ENCODE measurements at regions not wholly inside any gene's neighbourhood (a gene's known extent, or its start where the extent isn't known, plus 50 kb on each side); places are given as distances from the start of the nearest gene placed in this dataset.

GRCh38 chr6:904994-905393 is 212.1 kb upstream of the EXOC2 start:
- TF ChIP-seq HMGA2 (CRISPR knock-in tag; IDR thresholded peaks at IDR 0.05) (no peak), SP1 (CRISPR knock-in tag; conservative IDR thresholded peaks at IDR 0.05) (no peak), ZNF532 (CRISPR knock-in tag; IDR thresholded peaks at IDR 0.05; ENCODE audit: borderline replicate concordance) (no peak), PRRX2 (CRISPR knock-in tag; IDR thresholded peaks at IDR 0.05) (no peak), ZNF263 (CRISPR knock-in tag; IDR thresholded peaks at IDR 0.05; ENCODE audit: low read depth) (no peak), E2F4 (CRISPR knock-in tag; IDR thresholded peaks at IDR 0.05; ENCODE audit: borderline replicate concordance, low read depth) (no peak), ESRRA (CRISPR knock-in tag; IDR thresholded peaks at IDR 0.05; ENCODE audit: borderline replicate concordance) (no peak), CDX4 (CRISPR knock-in tag; IDR thresholded peaks at IDR 0.05; ENCODE audit: borderline replicate concordance) (no peak)
- ChIA-PET POLR2A (no interaction called here), CTCF (no interaction called here)
- H3K4me3 Mint-ChIP-seq: no peak overlapping the region
- ATAC-seq (no peak), DNase-seq (ENCODE audit: low spot score) (no peak)
- H3K36me3 Mint-ChIP-seq: no peaks in the 10 kb centered on the region
- H3K9me3 Mint-ChIP-seq: no peaks in the 10 kb centered on the region
- H3K27me3 Mint-ChIP-seq (ENCODE audit: low read depth): no peaks in the 10 kb centered on the region
- H3K27ac Mint-ChIP-seq: no peak overlapping the region
- H3K4me1 Mint-ChIP-seq: peaks cover 4% of the 10 kb centered on the region

GRCh38 chr6:903761-904160 is 210.8 kb upstream of the EXOC2 start:
- Mint-ChIP-seq H3K4me1 (peaks cover 4% of the 10 kb centered on the region), H3K27ac (no peak overlapping the region), H3K27me3 (ENCODE audit: low read depth) (no peaks in the 10 kb centered on the region), H3K4me3 (no peak overlapping the region), H3K36me3 (no peaks in the 10 kb centered on the region), H3K9me3 (peaks cover 7% of the 10 kb centered on the region)
- CTCF ChIA-PET: interaction anchor here (2.2 kb wide), 1 partner anchor 9 kb away, joined by 6 read pairs; no protein-coding TSS in a partner anchor
- POLR2A ChIA-PET: no interaction called here
- TF ChIP-seq NR3C1 (CRISPR knock-in tag; conservative IDR thresholded peaks at IDR 0.05; ENCODE audit: low read depth) (no peak), CREB1 (CRISPR knock-in tag; IDR thresholded peaks at IDR 0.05) (no peak), ZNF512 (CRISPR knock-in tag; IDR thresholded peaks at IDR 0.05; ENCODE audit: borderline replicate concordance) (no peak), KAT7 (CRISPR knock-in tag; IDR thresholded peaks at IDR 0.05; ENCODE audit: borderline replicate concordance) (no peak), ATF3 (CRISPR knock-in tag; conservative IDR thresholded peaks at IDR 0.05) (no peak)
- DNase-seq (ENCODE audit: low spot score) (no peak), ATAC-seq (no peak)

- no peak for DNase-seq (ENCODE audit: low spot score)
- POLR2A ChIA-PET: no interaction called here
- TF ChIP-seq RORB (CRISPR knock-in tag; IDR thresholded peaks at IDR 0.05) (no peak), ERG (CRISPR knock-in tag; IDR thresholded peaks at IDR 0.05) (no peak), PRRX2 (CRISPR knock-in tag; IDR thresholded peaks at IDR 0.05) (no peak), ZNF425 (CRISPR knock-in tag; conservative IDR thresholded peaks at IDR 0.05) (no peak), ZNF263 (CRISPR knock-in tag; IDR thresholded peaks at IDR 0.05; ENCODE audit: low read depth) (no peak), ZNF423 (CRISPR knock-in tag; IDR thresholded peaks at IDR 0.05) (no peak), FOXJ3 (CRISPR knock-in tag; IDR thresholded peaks at IDR 0.05; ENCODE audit: borderline replicate concordance) (no peak), ETV6 (CRISPR knock-in tag; IDR thresholded peaks at IDR 0.05) (no peak)
These were observed 208.9 kb upstream of the EXOC2 start for GRCh38 chr6:901696-902460.

More at GRCh38 chr6:901696-902460, 208.9 kb upstream of the EXOC2 start:
- Mint-ChIP-seq H3K9me3 (peaks cover 11% of the 10 kb centered on the region), H3K36me3 (no peaks in the 10 kb centered on the region), H3K4me3 (no peak overlapping the region), H3K4me1 (peaks cover 2% of the 10 kb centered on the region), H3K27ac (no peak overlapping the region), H3K27me3 (ENCODE audit: low read depth) (no peaks in the 10 kb centered on the region)
- CTCF ChIA-PET: interaction anchor here (0.6 to 2.2 kb wide), 3 partner anchors 7 to 479 kb away, joined by 3 to 9 read pairs (median 6); no protein-coding TSS in a partner anchor
- no peak for ATAC-seq
